ENCODE measurements at regions not wholly inside any gene's neighbourhood (a gene's known extent, or its start where the extent isn't known, plus 50 kb on each side); places are given as distances from the start of the nearest gene placed in this dataset.

DNA sequence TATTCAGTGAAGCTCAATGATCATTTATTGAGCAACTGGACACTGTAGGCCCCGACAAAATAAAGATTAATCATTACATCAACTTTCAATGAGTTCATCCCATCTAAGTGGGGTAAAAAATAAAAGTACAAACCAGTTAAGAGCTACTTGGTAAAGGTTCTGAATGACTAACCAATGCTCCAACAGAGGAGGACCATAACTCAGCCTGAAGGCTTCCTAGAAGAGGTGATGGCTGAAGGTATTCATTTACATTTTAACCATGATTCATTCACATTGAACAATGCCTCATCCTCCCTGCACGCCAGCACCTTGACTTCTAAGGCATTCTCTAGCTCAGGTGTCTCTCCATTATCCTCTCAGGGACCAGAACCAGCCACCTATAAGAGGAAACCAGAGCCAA lies 201.4 kb downstream of the ZNF462 start:
- DNase-seq = no peak

DNA sequence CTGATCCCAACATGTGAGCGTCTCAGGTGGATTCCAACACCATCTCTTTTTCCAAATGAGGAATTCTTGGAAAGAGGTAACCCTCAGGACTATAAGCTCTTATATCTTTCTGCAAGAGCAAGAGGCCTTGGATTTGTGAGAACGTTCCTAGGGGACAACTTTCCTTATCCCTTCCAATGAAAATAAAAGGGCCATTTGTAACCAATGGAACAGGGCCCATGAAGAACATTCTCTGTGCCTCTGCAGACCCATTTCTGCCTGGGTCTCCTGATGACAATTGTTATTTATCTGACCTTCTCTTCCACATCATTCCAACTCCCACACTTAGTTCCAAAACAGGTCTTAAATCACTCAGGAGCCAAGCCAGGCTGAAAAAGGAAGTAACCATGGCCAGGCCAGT lies 202.6 kb downstream of the ZNF462 start:
- no peak for DNase-seq

DNA sequence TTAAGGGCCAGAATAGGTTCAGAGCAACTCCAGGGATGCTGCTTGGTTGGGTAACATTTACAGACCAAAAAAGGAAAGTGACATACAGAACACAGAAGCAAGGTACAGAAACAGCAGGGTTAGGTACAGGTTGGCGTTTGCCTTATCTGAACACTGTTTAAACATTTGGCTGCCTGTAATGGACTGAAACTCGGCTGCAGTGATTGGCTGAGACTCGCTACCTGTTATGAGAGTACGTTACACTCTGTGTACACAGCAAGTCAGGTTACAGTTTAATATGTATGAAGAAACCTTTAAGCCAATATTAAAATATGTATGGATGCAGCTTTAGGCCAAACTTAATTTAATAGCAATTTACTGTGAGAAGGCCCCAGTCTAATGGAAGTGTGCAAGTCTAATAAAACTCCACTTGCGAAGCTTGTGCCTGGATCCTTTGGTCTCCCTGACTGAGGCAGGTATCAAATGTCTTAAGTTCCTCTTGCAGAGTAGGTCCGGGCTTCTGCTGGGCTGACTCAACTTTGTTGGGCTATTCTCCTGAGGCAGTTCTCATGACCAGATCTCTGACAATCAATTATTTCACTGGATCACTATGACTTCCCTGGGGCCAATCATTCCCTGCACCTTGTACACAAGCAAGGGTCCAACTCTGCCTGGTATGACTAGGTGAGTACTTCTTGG lies 204.9 kb downstream of the ZNF462 start:
- DNase-seq = no peak

DNA sequence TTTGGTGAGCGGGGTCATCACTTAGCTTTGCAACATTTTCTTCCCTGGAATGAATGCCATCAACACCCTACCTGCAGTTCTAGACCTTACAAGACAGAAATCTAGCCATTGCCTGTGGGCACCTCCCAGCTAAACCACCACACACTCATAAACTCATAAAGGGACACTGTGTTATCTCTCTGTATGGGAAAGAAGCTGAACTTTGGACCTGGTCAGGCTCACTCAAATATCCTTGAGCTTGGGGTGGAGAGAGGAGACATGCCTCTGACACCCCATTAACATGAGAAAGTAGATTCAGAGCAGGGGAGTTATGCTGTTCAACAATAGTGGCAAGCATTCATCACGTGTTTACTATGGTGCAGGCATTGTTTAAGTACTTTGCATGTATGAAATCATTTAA lies 205.6 kb downstream of the ZNF462 start:
- no peak for DNase-seq

DNA sequence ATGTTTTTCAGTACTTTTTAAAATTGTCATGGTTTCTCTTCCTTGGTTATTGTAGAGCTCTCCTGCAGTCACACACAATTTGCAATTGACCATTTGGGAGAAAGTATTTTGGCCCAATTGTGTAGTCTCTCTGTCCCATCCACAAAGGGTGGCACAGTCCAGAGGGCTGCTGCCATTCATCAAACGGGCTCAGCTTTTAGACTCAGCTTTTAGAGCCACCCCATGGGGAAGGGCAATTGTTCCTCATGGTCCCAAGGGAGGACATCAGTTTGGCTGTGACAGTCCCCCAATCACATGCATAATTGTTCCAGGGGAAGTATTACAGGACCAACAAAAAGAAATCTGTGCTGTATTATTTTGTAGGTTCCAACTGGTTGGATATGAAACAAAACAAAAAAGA lies 207.6 kb downstream of the ZNF462 start:
- no peak for DNase-seq

DNA sequence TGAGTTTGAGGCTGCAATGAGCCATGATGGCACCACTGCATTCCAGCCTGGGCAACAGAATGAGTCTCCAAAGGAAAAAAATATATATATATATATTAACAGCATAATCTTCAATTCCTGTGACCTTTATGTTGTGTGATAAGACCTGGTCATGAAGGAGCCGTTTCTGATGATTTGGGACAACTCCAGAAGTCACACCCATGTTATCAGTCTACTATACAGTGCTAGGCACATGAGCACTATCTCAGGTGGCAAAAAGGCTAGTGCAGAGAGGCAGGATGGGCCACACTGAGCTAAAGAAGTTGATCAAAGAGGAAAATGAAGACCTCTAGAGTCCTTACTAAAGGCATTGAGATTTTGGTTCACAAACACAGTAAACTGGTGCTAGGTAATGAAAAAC lies 205.0 kb upstream of the RAD23B start:
- DNase-seq = no peak

DNA sequence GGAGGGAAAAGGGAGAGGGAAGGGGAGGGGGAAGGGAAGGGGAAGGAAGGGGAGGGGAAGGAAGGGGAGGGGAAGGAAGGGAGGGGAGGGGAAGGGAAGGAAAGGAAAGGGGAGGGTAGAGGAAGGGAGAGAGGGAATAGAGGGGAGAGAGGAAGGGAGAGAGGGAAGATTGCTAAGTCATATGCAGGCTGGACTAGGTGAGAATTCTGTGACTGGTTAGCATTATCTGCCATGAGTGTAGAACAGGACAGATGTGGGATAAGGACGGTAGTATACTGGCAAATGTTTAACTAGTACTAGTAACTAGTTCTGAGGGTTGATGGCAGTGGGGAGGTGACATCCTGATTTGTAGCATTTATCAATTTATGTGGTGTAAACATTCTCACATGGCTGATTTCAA lies 203.5 kb upstream of the RAD23B start:
- no peak for DNase-seq

DNA sequence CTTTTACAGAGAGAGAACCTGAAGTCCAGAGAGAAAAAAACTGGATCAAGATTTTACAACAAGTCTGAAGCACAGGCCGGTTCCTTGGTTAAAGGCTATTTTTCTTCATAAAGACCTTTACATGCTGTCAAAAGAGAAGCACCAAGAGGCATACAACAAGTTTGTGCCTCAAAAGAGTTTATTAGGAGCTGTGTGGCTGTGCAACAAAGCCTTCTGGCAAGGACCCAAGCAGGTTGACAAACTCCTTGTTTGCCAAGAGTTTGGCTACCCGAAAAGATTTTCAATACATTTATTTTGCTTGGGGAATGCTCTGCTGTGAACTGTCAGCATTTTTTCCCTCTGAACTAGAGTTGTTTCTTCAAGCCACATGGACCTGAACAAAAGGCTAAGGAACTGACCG lies 202.9 kb upstream of the RAD23B start:
- no peak for DNase-seq

DNA sequence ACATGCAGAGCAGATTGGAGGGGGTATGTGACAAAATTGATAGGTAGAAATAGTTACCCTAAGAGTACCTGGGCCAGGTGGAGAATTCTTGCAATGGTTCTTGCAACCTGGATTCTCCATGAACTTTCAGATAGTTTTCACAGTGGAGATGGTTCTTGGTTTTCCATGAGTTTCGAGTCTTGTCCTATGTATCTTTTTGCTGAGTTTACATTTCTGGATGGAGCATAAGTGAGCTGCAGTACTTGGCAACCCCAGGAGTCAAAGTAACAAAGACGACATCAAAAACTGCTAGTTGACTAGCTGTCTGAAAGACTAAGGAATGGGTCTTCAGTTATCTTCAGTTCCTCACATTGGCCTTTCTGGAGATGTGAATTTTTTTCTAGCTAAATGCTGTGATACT lies 196.6 kb upstream of the RAD23B start:
- DNase-seq = no peak

DNA sequence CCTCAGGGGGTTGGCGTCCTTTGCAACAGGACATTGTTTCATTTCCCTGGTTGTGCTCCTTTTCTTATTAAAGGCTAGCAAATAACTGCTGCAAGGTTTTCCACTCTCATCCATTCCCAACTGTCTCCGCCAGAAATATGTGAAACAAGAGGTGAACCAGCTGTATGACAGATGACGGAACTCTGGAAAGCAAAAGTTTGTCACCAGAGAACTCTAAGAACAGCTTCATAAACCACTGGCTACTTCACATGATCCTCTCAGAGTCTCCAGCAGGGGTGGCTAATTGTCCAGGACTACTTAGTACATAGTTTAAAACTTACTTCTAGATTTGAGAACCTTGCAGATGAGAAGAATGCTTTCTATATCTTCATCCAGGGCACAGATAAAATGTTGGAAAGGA lies 195.9 kb upstream of the RAD23B start:
- DNase-seq = no peak

DNA sequence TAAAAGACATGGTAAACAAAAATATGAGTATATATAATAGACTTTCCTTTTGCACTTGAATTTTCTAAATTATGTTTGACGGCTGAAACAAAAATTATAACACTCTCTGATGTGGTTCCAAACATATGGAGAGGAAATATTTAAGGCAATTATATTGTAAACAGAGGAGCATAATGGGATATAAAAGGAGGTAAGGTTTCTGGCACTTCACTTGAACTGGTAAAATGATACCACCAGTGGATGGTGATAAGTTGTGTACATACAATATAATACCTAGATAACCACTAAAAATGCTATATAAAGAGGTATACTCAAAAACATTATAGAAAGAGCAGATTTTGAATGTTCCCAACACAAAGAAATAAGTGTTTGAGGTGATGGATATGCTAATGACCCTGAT lies 192.9 kb upstream of the RAD23B start:
- no peak for DNase-seq

DNA sequence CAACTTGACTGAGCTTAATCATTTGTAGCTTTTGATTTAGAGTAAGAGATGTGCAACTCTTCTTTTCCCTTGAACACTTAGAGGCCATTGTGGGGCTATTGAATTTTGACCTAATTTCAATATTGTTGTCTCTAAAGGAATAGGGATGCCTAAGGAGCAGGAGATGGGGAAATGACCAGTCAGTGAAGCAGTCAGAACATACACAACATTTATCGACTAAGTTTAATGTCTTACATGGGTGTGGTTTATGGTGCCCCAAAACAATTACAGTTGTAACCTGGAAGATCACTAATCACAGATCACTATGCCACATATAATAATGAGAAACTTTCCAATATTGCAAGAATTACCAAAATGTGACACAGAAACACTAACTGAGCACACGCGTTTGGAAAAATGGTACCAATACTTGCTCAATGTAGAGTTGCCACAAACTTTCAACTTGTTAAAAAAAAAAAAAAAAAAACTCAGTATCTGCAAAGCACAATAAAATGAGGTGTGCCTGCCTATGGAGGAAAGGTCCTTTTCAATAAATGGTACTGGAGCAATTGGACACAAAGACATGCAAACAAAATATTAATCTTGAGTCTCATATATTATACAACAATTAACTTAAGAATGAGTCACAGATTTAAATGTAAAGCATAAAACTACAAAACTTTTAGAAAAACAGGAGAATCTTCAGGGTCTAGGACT lies 189.6 kb upstream of the RAD23B start:
- no peak for DNase-seq

DNA sequence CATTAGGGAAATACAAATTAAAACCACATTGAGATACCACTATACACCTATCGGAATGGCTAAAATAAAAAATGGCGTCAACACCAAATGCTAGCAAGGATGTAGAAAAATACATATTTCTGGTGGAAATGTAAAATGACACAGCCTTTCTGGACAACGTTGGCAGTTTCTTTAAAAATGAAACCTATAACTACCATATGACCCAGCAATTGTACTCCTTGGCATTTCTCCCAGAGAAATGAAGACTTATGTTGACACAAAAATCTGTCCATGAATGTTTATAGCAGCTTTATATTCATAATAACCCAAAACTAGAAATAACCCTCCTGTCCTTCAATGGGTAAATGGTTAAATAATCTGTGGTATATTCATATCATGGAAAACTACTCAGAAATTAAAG lies 188.7 kb upstream of the RAD23B start:
- no peak for DNase-seq

DNA sequence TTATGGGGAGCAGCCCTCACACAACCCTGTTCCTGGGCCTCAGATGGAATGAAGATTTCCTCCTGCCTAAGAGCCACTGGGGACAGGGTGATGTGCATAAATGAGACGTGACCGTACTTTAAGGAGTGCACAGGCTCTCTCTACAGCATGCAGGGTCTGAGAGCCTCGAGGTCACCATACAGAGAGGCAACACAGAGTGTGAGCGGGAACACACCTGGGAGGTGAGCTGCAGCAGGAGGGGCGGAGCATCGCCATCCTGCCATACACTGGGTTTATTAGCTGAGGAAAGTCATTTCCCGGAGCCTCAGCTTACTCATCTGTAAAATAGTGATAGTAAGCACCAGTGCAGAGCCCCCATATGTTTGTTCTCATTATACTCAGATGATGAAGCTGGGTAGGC lies 182.5 kb upstream of the RAD23B start:
- no peak for DNase-seq

DNA sequence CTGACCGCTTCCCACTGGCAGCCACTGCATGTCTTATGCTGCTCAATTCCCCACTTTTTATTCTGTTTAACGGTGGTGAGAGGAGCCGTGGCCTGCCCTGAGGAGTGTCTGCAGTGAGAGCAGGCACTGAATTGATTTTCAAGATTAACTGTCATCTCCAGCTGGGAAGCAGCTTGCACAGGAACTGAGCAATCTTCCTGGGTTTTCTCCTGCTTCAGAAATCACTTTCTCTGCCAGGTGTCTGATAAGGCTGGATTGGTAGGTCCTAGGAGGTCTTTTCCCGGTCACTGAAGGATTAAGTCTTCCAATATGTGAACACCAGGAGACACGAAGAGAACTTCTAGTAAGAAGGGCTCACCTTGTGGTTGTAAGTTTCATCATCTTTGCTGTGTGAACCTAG lies 181.1 kb upstream of the RAD23B start:
- DNase-seq = no peak

DNA sequence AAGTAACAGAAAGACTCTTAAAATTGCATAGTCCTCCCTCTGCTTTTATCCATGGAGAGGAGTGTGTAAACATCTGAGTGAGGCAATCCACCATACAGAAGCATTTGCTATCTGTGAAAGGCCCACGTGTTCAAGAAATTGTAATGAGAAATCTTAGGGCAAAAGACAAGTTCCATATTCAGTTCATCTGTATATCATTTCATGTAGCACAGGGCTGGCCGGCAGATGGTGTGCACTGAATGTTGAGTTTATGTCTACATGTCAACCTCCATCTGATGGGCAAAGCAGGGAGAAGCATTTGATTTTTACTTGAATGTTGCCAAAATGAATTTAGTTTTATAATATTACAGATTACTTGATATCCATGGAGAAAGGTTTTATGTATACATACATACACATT lies 179.5 kb upstream of the RAD23B start:
- no peak for DNase-seq

DNA sequence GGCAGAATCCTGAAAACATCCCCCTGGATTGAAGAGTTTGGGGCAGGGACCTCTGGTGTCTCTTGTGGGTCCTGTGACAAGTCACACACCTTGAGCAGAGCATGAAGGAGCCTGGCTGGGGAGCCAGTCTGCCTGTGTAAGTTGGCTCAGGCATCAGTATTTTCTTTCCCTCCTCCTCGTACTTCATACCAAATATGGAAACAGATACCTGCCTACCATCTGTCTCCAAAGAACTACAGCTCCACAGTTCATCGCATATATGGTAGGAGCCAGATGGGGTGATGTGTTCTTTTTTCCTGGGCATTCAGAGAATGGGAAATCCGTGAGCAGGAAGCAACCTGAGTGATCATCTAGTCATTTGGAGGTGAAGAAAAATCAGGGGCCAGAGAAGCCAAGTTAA lies 177.3 kb upstream of the RAD23B start:
- no peak for DNase-seq

DNA sequence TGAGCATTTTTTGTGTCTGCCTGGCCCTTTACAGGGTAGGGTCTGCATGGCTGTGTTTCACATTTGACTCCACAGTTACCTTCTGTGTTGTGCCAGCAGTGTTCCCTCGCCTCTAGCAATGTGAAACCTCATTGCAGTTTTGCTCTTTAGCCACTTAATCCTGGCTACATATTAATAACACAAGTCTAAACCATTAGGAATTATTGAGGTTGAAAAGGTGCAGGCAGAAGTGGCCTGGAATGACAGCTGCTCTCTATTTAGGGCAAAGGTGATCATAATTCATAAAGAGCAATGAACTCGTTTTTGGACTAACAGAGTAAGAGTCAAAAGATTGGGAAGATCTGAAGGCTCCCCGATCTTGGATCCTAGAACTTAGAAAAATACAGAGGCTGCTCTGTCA lies 176.7 kb upstream of the RAD23B start:
- no peak for DNase-seq

DNA sequence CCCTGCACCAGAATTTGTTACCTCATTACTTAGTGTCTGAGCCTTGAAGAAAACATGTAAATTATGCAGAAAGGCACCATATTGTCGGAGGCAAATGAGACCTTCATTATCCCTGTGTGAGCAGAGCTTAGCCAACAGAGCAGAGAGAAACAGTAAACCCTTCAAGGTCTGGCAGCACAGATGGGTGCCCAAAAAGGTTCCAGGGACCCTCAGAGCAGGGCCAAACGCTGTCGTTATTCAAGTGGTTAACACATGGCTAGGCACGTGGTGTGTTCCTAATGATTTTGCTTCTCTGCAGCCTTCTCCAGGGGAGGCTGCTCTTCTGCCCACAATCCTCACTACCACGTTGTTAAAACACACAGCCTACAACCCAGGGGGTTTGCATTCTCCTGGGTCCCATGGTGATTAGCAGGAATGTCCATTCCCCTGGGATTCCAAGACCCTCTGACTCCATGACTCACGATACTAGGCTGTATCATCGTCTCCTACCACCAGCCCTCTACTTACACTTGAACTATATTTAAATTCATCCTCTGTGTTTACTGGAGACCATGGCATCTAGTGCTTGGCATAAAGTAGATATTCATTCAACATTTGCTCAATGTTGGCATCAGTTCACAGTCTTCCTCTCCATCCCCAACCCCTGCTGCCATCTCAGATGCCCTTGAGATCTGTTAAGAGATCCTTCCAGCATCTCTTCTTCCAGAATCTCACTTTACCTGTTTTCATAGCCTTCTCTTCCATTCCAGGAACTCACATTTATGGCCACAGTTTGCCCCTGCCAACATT lies 174.5 kb upstream of the RAD23B start:
- DNase-seq = no peak

DNA sequence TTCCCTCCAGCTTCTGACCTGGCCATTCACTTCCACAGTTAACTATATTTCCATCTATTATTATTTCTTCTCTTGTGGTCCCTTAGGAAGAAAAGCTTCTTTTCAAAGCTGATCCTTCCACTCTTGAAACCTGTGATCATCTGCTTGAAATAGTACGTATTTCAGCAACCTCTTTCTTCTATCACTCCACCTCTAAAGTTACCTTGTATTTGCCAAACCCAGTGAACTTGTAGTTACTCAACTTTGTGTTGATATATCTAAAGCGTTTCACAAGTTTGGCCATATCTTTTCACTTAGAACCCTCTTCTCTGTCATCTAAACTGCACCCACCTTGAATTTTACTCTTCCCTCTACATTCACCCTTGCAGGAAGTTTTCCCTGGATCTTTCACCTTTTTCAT lies 173.8 kb upstream of the RAD23B start:
- no peak for DNase-seq

DNA sequence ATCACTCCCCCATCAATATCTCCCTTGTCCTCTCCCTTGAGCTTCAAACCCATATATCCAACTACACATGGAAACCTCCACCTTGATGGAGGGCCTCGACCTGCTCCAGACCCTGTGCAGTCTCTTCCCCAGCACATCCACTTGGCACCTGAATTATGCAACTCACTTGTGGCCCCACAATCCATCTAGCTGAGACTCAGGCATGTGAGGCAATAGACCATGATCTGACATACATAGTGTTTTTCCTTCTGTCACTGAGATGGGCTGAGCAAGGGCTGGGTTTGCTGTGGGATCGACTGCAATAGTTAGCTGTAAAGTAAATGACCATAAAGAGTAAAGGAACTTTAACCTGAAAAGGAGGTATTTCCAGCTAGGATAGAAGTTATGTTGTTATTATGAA lies 172.9 kb upstream of the RAD23B start:
- DNase-seq = no peak

DNA sequence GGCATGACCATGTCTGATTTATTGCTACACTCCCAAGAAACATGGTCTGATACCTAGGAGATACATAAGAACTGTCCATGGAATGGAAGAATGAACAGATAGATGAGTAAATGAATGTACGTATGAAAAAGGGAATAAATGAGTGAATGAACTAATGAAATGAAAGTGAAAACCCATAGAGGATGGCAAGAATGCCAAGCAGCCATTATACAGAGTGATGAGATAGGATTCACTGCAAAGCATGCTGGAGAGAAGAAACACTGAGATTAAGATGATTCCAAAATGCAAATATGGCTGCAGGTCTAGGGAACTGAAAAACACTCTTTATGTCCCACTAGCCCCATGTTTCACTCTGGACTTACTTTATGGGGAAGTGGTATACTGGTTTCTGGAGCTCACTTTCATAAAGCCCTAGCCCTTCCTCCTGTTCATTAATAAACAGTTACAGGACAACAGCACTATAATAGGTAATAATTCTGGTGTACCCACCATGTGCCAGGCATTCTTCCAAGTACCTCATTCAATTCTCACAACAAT lies 170.3 kb upstream of the RAD23B start:
- no peak for DNase-seq

DNA sequence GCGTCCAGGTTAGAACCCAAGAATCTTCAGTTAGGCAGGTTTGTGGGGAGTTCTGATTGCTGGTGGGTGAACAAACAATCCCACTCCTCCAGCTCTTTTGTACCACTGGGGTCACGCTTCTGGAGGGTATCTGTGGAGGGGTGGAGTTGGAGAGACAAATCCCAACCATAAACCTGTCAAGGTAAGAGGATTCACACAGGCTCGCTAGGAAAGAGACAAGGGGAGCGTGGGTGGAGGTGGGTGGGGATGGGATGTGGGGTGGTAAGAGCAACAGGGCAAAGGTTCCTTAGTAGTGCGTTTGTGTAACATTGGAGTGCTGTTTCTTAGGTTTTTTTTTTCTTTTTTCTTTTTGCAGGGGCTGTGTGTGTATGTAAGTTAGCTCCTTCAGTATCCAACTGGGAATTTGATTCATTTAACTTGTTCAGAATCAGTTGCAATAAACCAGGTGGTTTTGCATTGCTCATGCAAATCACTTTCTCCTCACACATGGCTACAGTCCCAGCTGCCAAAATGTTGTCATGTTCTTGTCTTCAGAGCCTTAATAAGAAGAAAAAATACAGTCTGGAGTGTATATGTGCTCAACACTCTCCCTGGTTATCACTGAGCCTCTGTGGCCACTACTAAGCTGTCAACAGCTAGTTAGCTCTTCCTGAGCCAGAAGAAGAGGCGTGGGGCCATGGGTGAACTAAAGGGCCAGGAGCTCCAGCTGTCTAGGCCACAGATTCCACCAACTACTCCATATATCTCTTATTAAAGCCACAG lies 164.0 kb upstream of the RAD23B start:
- no peak for DNase-seq

All from GF-D8 (cell line).